ENCODE measurements at regions not wholly inside any gene's neighbourhood (a gene's known extent, or its start where the extent isn't known, plus 50 kb on each side); places are given as distances from the start of the nearest gene placed in this dataset.

- TF ChIP-seq CTCF (IDR thresholded peaks at IDR 0.05 in 8 of 11, conservative IDR thresholded peaks at IDR 0.05 in 3 of 11): no peak
- no peak for TF ChIP-seq POLR2A (IDR thresholded peaks at IDR 0.05)
- no peak for TF ChIP-seq POLR2AphosphoS5 (IDR thresholded peaks at IDR 0.05)
Measured at GRCh38 chr22:48566741-48567140, 1260.9 kb downstream of the BRD1 start.

Data from spleen (tissue), 7 donors.